ENCODE measurements at regions not wholly inside any gene's neighbourhood (a gene's known extent, or its start where the extent isn't known, plus 50 kb on each side); places are given as distances from the start of the nearest gene placed in this dataset.
"Not testable (repeated sequence)": the region's sequence is repeated elsewhere in the genome, so short reads cannot be mapped to it uniquely, and the experiment has no call there.

DNA sequence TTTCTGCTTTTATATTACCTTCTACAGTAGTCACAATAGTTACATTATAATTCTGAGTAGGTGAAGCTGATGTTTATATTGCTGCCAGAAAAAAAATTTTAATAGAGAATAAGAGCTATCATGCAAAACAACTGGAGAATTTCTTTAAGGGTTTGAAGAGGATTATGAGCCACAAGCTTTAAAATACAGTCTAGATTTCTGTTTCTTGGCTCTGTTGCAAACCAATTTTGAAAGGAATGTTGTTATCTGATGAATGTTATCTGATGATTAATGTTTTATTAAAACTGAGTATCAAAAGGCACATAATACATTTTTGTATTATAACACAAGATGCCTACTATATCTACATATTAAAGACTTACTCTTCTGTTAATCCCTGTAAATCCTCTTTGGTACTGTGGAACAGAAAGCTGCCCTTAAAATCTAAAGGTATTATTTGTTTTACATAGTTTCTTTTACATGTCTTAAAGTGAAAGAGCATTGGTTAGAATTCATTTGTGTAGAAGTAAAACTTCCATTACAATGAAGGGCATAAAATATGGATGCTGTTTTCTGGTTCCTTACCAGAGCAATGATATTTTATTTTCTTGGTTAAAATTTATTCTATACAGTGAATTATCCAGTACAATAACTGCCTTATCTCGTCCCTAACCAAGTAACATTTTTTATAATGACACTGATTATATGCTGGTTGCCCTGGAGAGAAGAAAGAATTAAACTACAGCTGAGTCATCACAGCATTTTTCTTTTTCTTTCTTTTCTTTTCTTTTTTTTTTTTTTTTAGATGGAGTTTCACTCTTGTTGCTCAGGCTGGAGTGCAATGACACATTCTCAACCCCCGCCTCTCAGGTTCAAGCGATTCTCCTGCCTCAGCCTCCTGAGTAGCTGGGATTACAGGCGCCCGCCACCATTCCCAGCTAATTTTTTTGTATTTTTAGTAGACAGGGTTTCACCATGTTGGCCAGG, 205.7 kb downstream of the TANC2 start:
- no peak for DNase-seq (ENCODE audit: extremely low read depth, low read depth)

DNA sequence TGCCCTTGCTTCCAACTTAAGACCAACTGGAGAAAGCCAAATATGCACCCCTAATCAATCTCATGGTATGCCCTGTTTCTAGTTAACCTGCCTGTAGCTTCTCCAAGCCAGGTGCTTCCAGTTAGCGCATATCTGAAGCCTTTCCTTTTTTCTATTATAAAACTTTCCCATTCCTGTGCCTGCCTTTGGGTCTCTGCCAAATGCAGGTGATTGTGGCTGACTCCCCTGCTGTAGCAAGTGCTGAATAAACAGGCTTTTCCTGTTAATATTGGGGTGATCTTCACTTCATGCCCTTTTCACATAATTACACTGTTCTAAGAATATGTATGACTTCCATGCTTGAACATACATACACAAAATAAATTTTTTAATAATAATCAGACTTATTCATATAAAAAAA, 207.4 kb downstream of the TANC2 start:
- DNase-seq (ENCODE audit: extremely low read depth, low read depth) = no peak

DNA sequence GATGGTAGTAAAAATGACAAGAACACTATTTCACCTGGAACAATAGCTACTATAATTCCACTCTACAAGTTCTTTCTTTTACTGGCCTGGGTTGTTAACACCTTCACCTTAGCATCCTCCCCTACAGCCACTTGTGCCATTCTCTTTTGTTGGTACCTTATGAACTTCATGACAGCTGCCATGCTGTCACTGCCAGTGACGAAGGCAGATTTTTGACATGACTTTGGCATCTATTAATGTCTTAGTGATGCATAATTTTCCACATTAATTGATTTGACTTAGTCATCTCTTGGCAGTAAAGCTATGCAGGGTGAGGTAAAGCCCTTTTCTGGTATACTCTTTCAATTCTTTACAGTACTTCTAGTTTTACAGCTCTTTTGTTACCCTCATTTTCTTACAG, 207.9 kb downstream of the TANC2 start:
- no peak for DNase-seq (ENCODE audit: extremely low read depth, low read depth)

DNA sequence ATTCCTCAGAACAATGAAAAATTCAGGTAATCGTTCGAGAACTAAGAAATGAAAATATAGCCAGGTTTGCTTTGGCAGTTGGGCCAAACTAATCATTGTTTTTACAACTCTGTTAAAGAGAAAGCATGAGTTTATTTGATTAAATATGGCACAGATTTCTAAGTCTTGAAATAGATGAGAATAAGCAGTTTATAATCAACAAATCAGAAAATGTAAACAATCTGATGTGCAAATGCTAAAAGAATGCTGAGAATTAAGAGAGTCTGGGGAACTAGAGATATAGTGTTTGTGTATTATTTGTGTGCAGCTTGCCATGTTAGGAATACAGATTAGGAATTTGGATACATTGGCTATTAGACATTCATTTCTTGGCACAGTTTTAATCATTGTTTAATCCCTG, 212.5 kb downstream of the TANC2 start:
- no peak for DNase-seq (ENCODE audit: extremely low read depth, low read depth)

DNA sequence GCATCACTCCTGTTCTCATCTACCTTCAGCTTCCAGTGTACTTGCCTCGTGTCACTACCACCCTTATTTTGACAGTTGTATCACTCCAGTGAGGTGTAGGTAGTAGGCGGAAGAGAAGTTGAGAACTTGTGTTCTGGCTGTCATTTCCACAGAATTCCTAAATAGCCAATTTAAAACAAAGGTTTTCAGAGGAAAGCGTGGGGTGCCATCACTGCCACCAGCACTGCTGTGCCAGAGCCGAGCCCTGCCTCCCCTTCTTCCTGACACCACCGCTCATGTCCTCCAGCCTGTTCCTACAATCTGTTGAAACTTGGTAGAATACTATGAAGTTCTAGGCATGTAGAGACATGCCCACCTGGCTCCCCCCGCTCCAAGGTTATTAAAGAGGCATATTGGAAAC, 215.8 kb downstream of the TANC2 start:
- DNase-seq (ENCODE audit: extremely low read depth, low read depth) = no peak

DNA sequence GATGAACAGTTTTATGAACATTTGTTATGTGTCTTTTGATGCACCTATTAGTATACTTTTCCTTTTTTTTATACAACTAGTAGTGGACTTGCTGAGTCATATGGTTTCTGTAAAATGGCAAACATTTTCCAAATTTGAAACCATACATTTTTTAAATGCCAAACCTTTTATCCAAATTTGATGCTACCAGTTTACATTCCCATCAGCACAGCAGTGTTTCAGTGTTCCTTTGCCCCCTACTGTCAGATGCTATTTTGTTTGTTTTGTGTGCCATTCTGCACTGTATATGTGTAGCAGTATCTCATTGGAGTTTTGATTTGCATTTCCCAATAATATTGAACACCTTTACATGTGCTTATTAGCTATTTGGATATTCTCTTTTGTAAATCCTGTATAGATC, 219.4 kb downstream of the TANC2 start:
- DNase-seq (ENCODE audit: extremely low read depth, low read depth) = no peak

DNA sequence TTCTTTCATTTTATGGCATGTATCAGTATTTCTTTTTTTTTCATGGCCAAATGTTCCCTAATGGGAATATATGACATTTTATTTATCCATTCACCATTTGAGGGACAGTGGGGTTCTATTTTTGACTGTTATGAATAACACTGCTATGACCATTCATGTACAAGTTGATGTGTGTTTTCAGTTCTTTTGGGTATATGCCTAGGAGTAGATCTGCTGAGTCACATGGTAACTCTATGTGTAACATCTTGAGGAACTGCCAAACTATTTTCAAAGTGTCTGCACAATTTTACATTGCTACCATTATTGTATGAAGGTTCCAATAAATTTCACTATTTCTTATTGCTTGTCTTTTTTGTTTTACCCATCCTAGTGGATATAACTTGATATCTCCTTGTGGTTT, 223.0 kb downstream of the TANC2 start:
- no peak for DNase-seq (ENCODE audit: extremely low read depth, low read depth)

DNA sequence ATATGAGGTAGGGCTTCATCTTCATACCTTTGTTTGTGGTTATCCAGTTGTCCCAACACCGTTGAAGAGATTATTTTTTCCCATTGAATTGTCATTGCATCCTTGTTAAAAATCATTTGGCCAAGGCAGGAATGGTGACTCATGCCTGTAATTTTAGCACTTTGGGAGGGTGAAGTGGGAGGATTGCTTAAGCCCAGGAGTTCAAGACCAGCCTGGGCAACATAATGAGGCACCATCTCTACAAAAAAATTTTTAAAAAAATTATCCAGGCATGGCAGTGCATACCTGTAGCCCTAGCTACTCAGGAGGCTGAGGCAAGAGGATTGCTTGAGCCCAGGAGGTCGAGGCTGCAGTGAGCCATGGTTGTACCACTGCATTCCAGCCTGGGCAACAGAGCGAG, 223.9 kb downstream of the TANC2 start:
- no peak for DNase-seq (ENCODE audit: extremely low read depth, low read depth)

DNA sequence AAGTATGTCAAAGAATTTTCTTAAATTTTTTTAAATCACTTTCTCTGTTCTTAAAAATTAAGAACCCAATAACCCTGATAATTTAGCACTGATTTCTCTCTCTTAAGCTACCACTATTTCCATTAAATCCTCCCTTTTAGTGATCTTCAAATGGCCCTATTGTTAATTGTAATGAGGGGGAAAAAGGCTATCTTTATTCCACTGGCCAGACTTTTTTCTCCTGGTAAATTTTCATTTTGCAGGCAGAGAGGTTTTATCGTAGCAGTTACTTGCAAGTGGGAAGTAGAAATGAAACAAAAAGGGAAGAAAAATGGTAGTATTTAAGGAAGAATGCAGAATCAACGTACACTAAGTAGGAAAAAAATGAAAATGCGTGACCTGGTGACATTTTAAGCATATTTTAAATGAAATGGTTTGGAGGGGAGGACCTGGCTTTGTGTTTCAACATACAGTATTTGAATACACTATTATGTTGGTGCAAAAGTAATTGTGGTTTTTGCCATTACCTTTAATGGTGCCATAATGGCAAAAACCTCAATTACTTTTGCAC, 224.9 kb downstream of the TANC2 start:
- DNase-seq (ENCODE audit: extremely low read depth, low read depth) = no peak

DNA sequence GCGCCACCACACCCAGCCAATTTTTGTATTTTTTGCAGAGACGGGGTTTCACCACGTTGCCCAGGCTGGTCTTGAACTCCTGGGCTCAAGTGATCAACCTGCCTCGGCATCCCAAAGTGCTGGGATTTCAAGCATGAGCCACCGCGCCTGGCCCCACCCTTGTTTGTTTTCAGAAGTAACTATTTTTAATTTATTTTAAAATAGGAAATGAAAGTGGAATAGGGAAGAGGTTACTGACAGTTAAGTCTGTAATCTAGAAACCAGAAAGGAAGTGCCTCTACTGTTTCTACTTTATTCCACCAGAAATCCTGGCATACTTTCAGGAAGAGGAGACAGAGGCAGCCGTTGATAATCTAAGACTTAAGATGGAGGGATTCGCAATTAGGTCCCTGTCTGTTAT, 225.6 kb downstream of the TANC2 start:
- no peak for DNase-seq (ENCODE audit: extremely low read depth, low read depth)

DNA sequence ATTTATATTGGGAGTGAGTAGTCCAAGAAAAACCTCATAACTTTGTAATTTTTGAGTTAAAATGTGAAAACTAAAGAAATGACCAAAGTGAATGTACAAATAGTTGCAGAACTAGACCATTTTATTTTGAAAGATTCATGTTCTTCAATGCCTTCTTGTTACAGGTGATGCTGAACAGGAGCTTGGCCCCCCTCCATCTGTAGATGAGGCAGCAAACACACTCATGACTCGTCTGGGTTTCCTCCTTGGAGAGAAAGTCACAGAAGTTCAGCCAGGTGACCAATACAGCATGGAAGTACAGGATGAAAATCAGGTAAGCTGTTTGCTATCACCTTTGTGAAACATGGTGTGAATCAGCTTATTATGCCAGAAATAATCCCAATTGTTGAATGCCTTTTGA, 227.8 kb downstream of the TANC2 start:
- DNase-seq (ENCODE audit: extremely low read depth, low read depth) = no peak

DNA sequence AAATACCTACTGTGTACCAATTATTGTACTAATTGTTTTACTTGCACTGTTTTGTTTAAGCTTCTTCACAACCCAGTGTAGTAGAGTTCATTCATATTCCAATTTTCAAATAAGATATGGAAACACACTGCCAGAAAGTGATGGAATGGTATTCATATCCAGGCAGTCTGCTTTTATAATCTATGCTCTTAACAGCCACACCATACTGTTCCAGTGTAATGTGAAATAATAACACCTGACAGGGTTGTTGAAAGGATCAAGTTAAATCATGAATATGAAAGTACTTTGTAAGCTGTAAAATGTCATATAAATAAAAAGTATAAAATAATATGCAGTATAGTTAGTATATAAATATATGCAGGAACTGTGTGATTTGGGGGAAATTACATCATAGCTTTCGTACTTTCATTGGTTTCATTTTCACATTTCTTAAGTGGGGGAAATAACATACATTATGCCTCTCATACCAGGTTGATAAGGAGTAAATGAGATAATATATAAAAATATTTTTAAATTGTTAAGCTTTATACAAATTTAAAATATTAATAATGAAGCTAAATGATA, 230.8 kb downstream of the TANC2 start:
- no peak for DNase-seq (ENCODE audit: extremely low read depth, low read depth)

DNA sequence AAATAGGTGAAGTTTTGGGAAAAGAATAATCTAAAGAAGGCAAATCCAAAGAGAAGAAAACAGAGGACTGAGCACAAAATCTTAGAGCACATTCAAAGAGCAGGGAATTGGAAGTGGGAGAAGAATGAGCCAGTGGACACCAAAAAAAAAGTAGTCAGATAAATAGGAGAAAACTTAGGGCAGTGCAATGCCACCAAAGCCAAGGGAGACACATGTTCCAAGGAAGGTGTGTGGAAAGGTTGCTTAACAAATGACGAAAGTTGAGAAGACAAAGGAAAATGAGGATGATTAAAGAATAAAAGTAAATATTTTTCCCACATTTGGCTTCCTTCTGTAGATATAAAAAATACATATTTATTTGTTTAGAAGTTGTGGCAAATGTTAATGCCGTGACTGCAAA, 237.6 kb downstream of the TANC2 start:
- no peak for DNase-seq (ENCODE audit: extremely low read depth, low read depth)

DNA sequence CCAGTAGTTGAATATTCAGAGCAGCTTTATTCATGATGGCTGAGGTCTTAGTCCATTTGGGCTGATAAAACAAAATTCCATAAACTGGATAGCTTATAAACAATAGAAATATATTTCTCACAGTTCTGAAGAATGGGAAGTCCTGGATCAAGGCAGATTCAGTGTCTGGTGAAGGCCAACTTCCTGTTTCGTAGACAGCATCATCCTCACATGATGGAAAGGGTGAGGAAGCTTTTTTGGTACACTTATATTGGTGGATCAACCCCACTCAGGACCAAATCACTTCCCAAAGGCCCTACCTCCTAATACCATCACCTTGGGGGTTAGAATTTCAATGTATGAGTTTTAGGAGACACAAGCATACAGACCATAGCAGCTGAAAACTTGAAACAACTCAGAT, 224.2 kb downstream of the CYB561 start:
- DNase-seq (ENCODE audit: extremely low read depth, low read depth) = no peak

DNA sequence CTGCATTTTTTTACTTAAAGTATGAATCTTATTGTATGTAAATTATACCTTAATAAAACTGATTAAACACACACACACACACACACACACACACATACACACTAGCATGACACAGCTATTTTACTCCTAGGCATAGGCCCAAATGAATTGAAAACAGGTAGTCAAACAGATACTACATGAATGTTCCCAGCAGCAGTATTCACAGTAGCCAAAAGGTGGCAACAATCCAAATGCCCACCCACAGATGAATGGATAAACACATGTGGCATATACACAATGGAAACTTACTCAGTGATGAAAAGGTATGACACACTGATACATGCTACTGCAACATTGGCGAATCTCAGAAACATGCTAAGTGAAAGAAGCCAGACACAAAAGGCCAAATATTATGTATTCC, 223.5 kb downstream of the CYB561 start:
- DNase-seq (ENCODE audit: extremely low read depth, low read depth) = no peak

DNA sequence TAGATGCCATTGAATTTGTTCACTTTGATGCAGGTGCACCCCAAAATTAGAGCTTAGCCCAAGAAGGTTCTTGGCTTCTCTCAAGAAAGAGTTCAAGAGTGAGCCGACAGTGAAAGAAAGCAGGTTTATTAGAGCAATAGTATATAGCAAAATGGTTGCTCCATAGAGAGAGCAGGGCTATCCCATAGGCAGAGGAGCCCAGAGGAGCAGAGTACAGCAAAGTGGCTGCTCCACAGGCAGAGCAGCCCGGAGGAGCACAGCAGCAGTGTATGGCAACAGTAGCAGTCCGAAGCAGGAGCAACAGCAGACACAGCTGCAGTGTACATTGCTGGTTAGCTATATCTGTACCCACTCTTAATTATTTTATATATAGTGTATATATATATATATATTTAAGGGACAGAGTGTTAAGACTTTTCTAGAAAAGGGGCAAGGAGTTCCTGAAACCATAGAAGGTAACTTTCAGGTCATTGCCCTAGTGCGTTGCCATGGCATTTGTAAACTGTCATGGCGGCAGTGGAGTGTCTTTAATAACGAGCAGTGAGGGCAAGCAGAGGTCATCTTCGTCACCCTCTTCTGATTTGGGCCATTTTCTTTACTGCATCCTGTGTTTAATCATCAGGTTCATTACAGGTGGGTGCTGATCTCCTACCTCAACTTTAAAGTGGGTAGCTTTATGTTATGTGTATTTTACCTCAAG, 222.7 kb downstream of the CYB561 start:
- no peak for DNase-seq (ENCODE audit: extremely low read depth, low read depth)

DNA sequence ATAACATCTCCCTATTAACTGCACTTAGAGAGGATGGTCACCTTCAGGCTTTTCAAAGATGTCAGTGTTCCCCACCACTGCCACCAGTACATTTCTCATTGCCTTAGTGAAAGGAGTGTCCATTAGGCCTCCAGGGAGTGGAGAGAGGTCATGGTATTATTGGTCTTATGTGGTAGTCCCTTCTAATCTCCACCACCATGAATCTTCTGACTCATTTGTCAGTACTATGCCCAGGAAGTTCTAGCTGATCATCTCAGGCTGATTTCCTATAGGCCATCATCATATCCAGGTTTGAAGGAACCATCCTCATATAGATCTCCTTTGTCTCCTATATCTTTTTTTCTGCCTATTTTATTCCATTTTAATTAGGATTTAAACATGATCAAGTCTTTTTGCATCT, 221.5 kb downstream of the CYB561 start:
- no peak for DNase-seq (ENCODE audit: extremely low read depth, low read depth)

DNA sequence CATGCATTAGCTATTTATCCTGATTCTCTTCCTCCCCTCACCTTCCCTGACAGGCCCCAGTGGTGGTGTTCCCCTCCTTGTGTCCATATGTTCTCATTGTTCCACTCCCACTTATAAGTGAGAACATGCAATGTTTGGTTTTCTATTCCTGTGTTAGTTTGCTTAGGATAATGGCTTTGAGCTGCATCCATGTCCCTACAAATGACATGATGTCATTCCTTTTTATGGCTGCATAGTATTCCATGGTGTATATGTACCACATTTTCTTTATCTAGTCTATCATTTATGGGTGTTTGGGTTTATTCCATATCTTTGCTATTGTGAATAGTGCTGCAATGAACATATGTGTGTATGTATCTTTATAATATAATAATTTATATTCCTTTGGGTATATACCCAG, 219.4 kb downstream of the CYB561 start:
- not testable (repeated sequence) for DNase-seq (ENCODE audit: extremely low read depth, low read depth)

DNA sequence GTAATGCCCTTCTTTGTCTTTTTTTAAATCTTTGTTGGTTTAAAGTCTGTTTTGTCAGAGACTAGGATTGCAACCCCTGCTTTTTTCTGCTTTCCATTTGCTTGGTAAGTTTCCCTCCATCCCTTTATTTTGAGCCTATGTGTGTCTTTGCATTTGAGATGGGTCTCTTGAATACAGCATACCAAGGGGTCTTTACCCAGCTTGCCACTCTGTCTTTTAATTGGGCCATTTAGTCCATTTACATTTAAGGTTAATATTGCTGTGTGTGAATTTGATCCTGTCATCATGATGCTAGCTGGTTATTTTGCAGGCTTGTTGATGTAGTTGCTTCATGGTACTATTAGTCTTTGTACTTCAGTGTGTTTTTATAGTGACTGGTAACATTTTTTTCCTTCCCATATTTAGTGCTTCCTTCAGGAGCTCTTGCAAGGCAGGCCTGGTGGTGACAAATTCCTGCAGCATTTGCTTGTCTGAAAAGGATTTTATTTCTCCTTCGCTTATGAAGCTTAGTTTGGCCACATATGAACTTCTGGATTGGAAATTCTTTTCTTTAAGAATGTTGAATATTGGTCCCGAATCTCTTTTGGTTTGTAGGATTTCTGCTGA, 215.0 kb downstream of the CYB561 start:
- DNase-seq (ENCODE audit: extremely low read depth, low read depth) = not testable (repeated sequence)

DNA sequence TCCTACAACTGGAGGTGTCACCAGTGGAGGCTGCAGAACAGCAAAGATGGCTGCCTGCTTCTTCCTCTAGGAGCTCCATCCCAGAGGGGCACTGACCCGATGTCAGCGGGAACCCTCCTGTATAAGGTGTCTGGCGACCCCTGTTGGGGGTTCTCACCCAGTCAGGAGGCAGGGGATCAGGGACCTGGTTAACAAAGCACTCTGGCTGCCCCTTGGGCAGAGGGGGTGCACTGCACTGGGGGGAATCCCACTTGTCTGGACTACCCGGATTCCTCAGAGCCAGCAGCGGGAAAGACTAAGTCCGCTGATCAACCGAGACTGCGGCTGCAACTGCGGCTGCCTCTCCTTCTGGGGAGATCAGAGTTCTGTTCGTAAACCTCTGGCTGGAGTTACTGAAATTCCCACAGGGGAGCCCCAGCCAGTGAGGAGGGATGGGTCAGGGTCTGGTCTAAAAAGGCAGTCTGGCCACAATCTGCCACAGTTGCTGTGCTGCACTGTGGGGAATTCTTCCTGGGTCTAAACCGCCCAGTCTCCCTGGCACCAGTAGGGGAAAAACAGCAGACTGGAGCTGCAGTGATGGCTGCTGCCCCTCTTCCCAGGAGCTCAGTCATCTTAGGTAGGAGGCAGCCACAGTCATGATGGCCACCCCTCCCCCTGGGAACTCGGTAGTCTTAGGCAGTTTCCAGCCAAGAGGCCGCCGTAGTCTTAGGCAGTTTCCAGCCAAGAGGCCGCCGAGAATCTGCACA, 213.4 kb downstream of the CYB561 start:
- DNase-seq (ENCODE audit: extremely low read depth, low read depth) = no peak

Measured in NCI-H460 (cell line).